HG03521 (cell line): ENCODE measurements at regions not wholly inside any gene's neighbourhood (a gene's known extent, or its start where the extent isn't known, plus 50 kb on each side); places are given as distances from the start of the nearest gene placed in this dataset.
"Not testable (repeated sequence)": the region's sequence is repeated elsewhere in the genome, so short reads cannot be mapped to it uniquely, and the experiment has no call there.

Experiments used
- ATAC-seq: cut with Tn5 transposase; IDR thresholded peaks from one replicate; pipeline ENCODE4 v1.9.1; 2021; ENCODE audit warnings: mild to moderate bottlenecking, moderate library complexity; ENCODE audit not compliant: unreplicated experiment

- ATAC-seq: no peak
These were observed 116.4 kb upstream of the SEM1 start for GRCh38 chr7:96826089-96826488.

- no peak for ATAC-seq
These were observed 118.1 kb upstream of the SEM1 start for GRCh38 chr7:96827701-96828100.

- not testable (repeated sequence) for ATAC-seq
These were observed 119.5 kb upstream of the SEM1 start for GRCh38 chr7:96829121-96829520.

- no peak for ATAC-seq
These were observed 121.8 kb upstream of the SEM1 start for GRCh38 chr7:96831446-96831845.

- no peak for ATAC-seq
These were observed 122.5 kb upstream of the SEM1 start for GRCh38 chr7:96832092-96832662.

GRCh38 chr7:96833676-96834453, 124.2 kb upstream of the SEM1 start:
- no peak for ATAC-seq

- ATAC-seq: no peak
These were observed 126.8 kb upstream of the SEM1 start for GRCh38 chr7:96836456-96836855.

- ATAC-seq: peak; percentile 98
These were observed 127.9 kb upstream of the SEM1 start for GRCh38 chr7:96837593-96837992.

- no peak for ATAC-seq
These were observed 128.8 kb upstream of the SEM1 start for GRCh38 chr7:96838481-96838880.

GRCh38 chr7:96855139-96855538, 145.5 kb upstream of the SEM1 start:
- ATAC-seq: no peak

- no peak for ATAC-seq
These were observed 146.0 kb upstream of the SEM1 start for GRCh38 chr7:96855691-96856090.

- no peak for ATAC-seq
These were observed 135.8 kb upstream of the DLX6 start for GRCh38 chr7:96869538-96869937.

- ATAC-seq: no peak
These were observed 135.2 kb upstream of the DLX6 start for GRCh38 chr7:96870185-96870584.

- ATAC-seq: no peak
These were observed 134.4 kb upstream of the DLX6 start for GRCh38 chr7:96870934-96871333.

GRCh38 chr7:96887426-96887825, 117.9 kb upstream of the DLX6 start:
- no peak for ATAC-seq

GRCh38 chr7:96899108-96899507, 106.2 kb upstream of the DLX6 start:
- no peak for ATAC-seq

- no peak for ATAC-seq
These were observed 103.4 kb upstream of the DLX6 start for GRCh38 chr7:96901822-96902445.

GRCh38 chr7:96903906-96904305, 101.4 kb upstream of the DLX6 start:
- ATAC-seq: no peak

GRCh38 chr7:96910486-96910885, 94.9 kb upstream of the DLX6 start:
- no peak for ATAC-seq

GRCh38 chr7:96915029-96915428, 90.3 kb upstream of the DLX6 start:
- no peak for ATAC-seq

GRCh38 chr7:96920064-96920463, 85.3 kb upstream of the DLX6 start:
- ATAC-seq: no peak

GRCh38 chr7:96920713-96921112, 84.6 kb upstream of the DLX6 start:
- ATAC-seq: no peak
